ENCODE measurements at regions not wholly inside any gene's neighbourhood (a gene's known extent, or its start where the extent isn't known, plus 50 kb on each side); places are given as distances from the start of the nearest gene placed in this dataset.

GRCh38 chr3:153339065-153339464, 177.0 kb downstream of the RAP2B start:
- DNase-seq (ENCODE audit: low read depth in 1 of 2, low spot score in 1 of 2) (no peak), FAIRE-seq (no peak), ATAC-seq (no peak)
- no peak overlapping the region for H3K27ac ChIP-seq
- ChIA-PET POLR2A (no interaction called here), CTCF (no interaction called here)
- H3K4me3 ChIP-seq = no peak overlapping the region
- H3K4me2 ChIP-seq = no peak overlapping the region
- no peaks in the 10 kb centered on the region for H3K4me1 ChIP-seq
- TF ChIP-seq MAZ (IDR thresholded peaks at IDR 0.05; ENCODE audit: borderline replicate concordance, low read depth, low read length) (no peak), HOXB5 (CRISPR knock-in tag; IDR thresholded peaks at IDR 0.05) (no peak), FOXS1 (CRISPR knock-in tag; IDR thresholded peaks at IDR 0.05) (no peak), ATOH8 (CRISPR knock-in tag; IDR thresholded peaks at IDR 0.05; ENCODE audit: low read depth) (no peak), CEBPB (IDR thresholded peaks at IDR 0.05) (no peak), JUNB (IDR thresholded peaks at IDR 0.05) (no peak), EP300 (IDR thresholded peaks at IDR 0.05) (no peak), NR3C1 (IDR thresholded peaks at IDR 0.05) (no peak), PHF8 (IDR thresholded peaks at IDR 0.05; ENCODE audit: borderline replicate concordance, low read depth) (no peak)
- TF ChIP-seq, protein P1, sequence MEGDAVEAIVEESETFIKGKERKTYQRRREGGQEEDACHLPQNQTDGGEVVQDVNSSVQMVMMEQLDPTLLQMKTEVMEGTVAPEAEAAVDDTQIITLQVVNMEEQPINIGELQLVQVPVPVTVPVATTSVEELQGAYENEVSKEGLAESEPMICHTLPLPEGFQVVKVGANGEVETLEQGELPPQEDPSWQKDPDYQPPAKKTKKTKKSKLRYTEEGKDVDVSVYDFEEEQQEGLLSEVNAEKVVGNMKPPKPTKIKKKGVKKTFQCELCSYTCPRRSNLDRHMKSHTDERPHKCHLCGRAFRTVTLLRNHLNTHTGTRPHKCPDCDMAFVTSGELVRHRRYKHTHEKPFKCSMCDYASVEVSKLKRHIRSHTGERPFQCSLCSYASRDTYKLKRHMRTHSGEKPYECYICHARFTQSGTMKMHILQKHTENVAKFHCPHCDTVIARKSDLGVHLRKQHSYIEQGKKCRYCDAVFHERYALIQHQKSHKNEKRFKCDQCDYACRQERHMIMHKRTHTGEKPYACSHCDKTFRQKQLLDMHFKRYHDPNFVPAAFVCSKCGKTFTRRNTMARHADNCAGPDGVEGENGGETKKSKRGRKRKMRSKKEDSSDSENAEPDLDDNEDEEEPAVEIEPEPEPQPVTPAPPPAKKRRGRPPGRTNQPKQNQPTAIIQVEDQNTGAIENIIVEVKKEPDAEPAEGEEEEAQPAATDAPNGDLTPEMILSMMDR (IDR thresholded peaks at IDR 0.05) = no peak
- no peaks in the 10 kb centered on the region for H3K9me3 ChIP-seq

DNA sequence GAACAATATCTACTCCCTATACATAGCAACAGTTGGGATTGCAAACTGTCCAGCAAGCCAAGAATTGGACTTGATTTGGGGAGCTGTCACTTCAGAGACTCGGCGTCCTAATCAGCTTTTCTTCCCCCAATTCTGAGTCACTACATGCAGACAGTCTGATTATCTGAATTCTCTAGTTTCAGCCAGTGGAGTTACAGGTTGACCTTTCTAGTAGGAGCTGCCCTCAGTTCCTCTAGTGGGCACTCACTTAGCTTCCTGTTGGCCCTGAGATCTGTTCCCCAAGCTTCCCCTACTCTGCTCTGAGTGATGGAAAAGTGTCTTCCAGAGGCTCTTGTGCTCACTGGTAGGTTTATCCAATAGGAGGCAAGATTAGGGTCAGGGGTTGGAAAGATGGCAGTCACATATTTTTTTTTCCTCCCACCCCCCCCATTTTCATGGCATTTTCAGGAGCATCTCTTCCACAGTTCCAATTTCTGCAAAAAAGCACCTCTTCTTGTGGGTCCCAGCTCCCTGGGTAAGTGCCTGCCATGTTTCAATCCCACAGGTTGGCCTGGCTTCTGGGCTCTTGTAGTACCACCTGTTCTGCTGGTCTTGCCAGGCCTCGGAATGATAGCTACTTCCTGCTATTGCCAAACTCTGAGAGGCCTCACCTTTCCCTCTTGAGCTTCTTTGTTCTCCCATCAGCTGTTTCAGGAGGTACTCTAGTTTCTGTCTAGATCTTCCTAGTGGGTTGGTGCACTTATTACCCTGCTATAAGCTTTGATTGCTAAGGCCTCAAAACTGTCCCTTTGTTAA, 182.2 kb downstream of the RAP2B start:
- 63% methylated on average over 3 of the region's 3 CpGs for WGBS (ENCODE audit: missing lambda C conversion rate)
- H3K4me2 ChIP-seq = no peak overlapping the region
- ATAC-seq (no peak), FAIRE-seq (no peak), DNase-seq (ENCODE audit: low read depth in 1 of 2, low spot score in 1 of 2) (no peak)
- H3K4me3 ChIP-seq = no peak overlapping the region
- CTCF ChIA-PET = no interaction called here
- H3K4me1 ChIP-seq = no peaks in the 10 kb centered on the region
- H3K9me3 ChIP-seq = no peaks in the 10 kb centered on the region
- no peak overlapping the region for H3K27ac ChIP-seq
- no peak for TF ChIP-seq HES2 (IDR thresholded peaks at IDR 0.05)
- TF ChIP-seq SREBF2 (IDR thresholded peaks at IDR 0.05) = no peak
- no peak for TF ChIP-seq CHD2 (IDR thresholded peaks at IDR 0.05; ENCODE audit: low read length, partially characterized antibody)
- no peak for TF ChIP-seq EHMT2 (IDR thresholded peaks at IDR 0.05; ENCODE audit: low read depth)
- TF ChIP-seq HEYL (CRISPR knock-in tag; IDR thresholded peaks at IDR 0.05) = no peak
- no peak for TF ChIP-seq GATA3 (IDR thresholded peaks at IDR 0.05; ENCODE audit: borderline replicate concordance)
- no peak for TF ChIP-seq KDM1A (IDR thresholded peaks at IDR 0.05; ENCODE audit: low read depth)
- TF ChIP-seq REST (IDR thresholded peaks at IDR 0.05) = no peak
- TF ChIP-seq TFCP2L1 (CRISPR knock-in tag; IDR thresholded peaks at IDR 0.05) = no peak
- no peak for TF ChIP-seq RCOR1 (IDR thresholded peaks at IDR 0.05; ENCODE audit: low read depth, low read length)
- no peak for TF ChIP-seq HDAC2 (IDR thresholded peaks at IDR 0.05)
- no peak for TF ChIP-seq EP300 (IDR thresholded peaks at IDR 0.05)
- no peak for TF ChIP-seq NFE2L2 (conservative IDR thresholded peaks at IDR 0.05; ENCODE audit: low read length)
- TF ChIP-seq ESRRA (IDR thresholded peaks at IDR 0.05; ENCODE audit: borderline replicate concordance, low read length) = no peak
- no peak for TF ChIP-seq HOXB5 (CRISPR knock-in tag; IDR thresholded peaks at IDR 0.05)
- POLR2A ChIA-PET = no interaction called here

Data from A549 (cell line).